ENCODE measurements at regions not wholly inside any gene's neighbourhood (a gene's known extent, or its start where the extent isn't known, plus 50 kb on each side); places are given as distances from the start of the nearest gene placed in this dataset.

DNA sequence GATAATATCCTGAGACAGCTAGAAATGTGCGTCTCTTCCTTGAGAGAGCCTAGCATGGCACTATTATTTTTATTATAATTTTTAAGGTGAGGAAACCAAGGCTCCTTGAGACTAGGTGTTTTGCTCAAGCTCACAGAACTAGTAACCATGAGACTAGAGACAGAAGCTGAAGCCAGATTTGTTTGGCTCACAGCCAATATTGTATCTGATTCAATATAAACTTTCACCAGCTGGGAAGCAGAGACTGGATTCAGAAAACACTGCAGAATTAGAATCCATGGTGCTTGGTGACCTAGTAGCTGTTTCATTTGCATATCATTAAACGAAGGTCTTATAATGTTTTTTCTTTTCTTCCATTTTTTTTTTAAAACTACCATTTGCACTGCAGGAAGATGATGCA lies 64.4 kb downstream of the DNAJB9 start (continued):
- no peak for TF ChIP-seq RARB (CRISPR knock-in tag; IDR thresholded peaks at IDR 0.05)

DNA sequence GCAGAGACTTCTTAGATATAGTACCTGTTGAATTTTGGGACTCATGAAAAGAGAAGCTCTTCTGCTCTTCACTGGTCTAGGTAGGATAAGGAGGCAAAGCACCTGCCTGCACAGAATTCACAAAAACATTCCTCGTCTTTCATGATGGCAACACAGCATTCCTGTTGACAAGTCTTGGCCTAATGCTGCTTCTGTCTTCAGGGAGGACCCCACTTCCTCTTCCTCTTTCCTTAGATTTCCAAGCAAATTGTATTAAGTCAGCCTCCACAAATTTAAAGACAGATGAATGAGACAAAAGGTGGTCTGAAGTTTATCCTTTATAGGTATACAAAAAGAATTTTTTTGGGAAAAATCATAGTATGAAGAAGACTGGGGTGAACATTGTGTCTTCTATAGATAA lies 64.9 kb downstream of the DNAJB9 start:
- ATAC-seq = no peak
- TF ChIP-seq ISL1 (CRISPR knock-in tag; IDR thresholded peaks at IDR 0.05) = no peak
- TF ChIP-seq GLIS3 (CRISPR knock-in tag; IDR thresholded peaks at IDR 0.05) = no peak
- no peak for TF ChIP-seq ZNF565 (CRISPR knock-in tag; conservative IDR thresholded peaks at IDR 0.05; ENCODE audit: low read depth)
- TF ChIP-seq ARNTL (CRISPR knock-in tag; IDR thresholded peaks at IDR 0.05; ENCODE audit: borderline replicate concordance, low read depth) = no peak
- no peak for TF ChIP-seq ZFP3 (CRISPR knock-in tag; IDR thresholded peaks at IDR 0.05)
- TF ChIP-seq ZNF70 (CRISPR knock-in tag; IDR thresholded peaks at IDR 0.05) = no peak
- no peak for TF ChIP-seq ZNF8 (CRISPR knock-in tag; IDR thresholded peaks at IDR 0.05)

- ATAC-seq = no peak
- TF ChIP-seq ARNTL (CRISPR knock-in tag; IDR thresholded peaks at IDR 0.05; ENCODE audit: borderline replicate concordance, low read depth) (no peak), PPARA (CRISPR knock-in tag; IDR thresholded peaks at IDR 0.05; ENCODE audit: borderline replicate concordance) (no peak), POU6F1 (CRISPR knock-in tag; IDR thresholded peaks at IDR 0.05; ENCODE audit: borderline replicate concordance, low read depth) (no peak), GLIS3 (CRISPR knock-in tag; IDR thresholded peaks at IDR 0.05) (no peak), BACH2 (CRISPR knock-in tag; IDR thresholded peaks at IDR 0.05; ENCODE audit: borderline replicate concordance) (no peak), ZNF8 (CRISPR knock-in tag; IDR thresholded peaks at IDR 0.05) (no peak), ESRRG (CRISPR knock-in tag; IDR thresholded peaks at IDR 0.05) (no peak), OSR1 (CRISPR knock-in tag; IDR thresholded peaks at IDR 0.05) (no peak), TCF4 (CRISPR knock-in tag; IDR thresholded peaks at IDR 0.05; ENCODE audit: borderline replicate concordance) (no peak), SNAI2 (CRISPR knock-in tag; IDR thresholded peaks at IDR 0.05) (no peak), ZFP3 (CRISPR knock-in tag; IDR thresholded peaks at IDR 0.05) (no peak), PATZ1 (CRISPR knock-in tag; IDR thresholded peaks at IDR 0.05; ENCODE audit: borderline replicate concordance) (no peak), CSDC2 (CRISPR knock-in tag; IDR thresholded peaks at IDR 0.05) (no peak)
- TF ChIP-seq, protein P1, sequence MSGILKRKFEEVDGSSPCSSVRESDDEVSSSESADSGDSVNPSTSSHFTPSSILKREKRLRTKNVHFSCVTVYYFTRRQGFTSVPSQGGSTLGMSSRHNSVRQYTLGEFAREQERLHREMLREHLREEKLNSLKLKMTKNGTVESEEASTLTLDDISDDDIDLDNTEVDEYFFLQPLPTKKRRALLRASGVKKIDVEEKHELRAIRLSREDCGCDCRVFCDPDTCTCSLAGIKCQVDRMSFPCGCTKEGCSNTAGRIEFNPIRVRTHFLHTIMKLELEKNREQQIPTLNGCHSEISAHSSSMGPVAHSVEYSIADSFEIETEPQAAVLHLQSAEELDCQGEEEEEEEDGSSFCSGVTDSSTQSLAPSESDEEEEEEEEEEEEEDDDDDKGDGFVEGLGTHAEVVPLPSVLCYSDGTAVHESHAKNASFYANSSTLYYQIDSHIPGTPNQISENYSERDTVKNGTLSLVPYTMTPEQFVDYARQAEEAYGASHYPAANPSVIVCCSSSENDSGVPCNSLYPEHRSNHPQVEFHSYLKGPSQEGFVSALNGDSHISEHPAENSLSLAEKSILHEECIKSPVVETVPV (CRISPR knock-in tag; IDR thresholded peaks at IDR 0.05) = no peak
- TF ChIP-seq, protein P2, sequence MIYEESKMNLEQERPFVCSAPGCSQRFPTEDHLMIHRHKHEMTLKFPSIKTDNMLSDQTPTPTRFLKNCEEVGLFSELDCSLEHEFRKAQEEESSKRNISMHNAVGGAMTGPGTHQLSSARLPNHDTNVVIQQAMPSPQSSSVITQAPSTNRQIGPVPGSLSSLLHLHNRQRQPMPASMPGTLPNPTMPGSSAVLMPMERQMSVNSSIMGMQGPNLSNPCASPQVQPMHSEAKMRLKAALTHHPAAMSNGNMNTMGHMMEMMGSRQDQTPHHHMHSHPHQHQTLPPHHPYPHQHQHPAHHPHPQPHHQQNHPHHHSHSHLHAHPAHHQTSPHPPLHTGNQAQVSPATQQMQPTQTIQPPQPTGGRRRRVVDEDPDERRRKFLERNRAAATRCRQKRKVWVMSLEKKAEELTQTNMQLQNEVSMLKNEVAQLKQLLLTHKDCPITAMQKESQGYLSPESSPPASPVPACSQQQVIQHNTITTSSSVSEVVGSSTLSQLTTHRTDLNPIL (CRISPR knock-in tag; IDR thresholded peaks at IDR 0.05; ENCODE audit: low read depth) = no peak
- TF ChIP-seq, protein P3, sequence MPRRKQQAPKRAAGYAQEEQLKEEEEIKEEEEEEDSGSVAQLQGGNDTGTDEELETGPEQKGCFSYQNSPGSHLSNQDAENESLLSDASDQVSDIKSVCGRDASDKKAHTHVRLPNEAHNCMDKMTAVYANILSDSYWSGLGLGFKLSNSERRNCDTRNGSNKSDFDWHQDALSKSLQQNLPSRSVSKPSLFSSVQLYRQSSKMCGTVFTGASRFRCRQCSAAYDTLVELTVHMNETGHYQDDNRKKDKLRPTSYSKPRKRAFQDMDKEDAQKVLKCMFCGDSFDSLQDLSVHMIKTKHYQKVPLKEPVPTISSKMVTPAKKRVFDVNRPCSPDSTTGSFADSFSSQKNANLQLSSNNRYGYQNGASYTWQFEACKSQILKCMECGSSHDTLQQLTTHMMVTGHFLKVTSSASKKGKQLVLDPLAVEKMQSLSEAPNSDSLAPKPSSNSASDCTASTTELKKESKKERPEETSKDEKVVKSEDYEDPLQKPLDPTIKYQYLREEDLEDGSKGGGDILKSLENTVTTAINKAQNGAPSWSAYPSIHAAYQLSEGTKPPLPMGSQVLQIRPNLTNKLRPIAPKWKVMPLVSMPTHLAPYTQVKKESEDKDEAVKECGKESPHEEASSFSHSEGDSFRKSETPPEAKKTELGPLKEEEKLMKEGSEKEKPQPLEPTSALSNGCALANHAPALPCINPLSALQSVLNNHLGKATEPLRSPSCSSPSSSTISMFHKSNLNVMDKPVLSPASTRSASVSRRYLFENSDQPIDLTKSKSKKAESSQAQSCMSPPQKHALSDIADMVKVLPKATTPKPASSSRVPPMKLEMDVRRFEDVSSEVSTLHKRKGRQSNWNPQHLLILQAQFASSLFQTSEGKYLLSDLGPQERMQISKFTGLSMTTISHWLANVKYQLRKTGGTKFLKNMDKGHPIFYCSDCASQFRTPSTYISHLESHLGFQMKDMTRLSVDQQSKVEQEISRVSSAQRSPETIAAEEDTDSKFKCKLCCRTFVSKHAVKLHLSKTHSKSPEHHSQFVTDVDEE (CRISPR knock-in tag; IDR thresholded peaks at IDR 0.05) = no peak
Observed at GRCh38 chr7:108637049-108637621, 67.5 kb downstream of the DNAJB9 start.

DNA sequence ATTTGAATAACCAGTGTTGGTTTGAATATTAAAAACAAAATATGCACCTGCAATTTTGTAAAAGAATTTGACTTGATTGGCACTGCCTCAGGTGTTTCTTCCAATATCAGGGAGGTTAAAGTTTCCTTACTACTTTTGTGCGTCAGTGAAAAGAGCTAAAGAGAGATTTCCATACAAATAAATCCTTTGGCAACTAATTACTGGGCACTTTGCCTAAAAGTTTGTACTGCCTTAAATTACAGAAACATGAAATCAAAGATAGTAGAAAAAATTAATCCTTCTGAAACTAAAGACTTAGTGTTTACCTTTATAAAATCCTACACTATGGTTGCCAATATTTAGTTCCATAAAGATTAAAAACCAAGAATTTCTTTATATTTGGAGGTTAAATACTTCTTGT lies 72.5 kb downstream of the DNAJB9 start:
- no peak for TF ChIP-seq ESRRG (CRISPR knock-in tag; IDR thresholded peaks at IDR 0.05)

More for the DNA sequence above, 72.5 kb downstream of the DNAJB9 start:
- no peak for ATAC-seq

Measured in SK-N-SH treated with all-trans-retinoic acid at 6 μM for 48 hours (cell line).